WTC11 (cell line): ENCODE measurements at regions not wholly inside any gene's neighbourhood (a gene's known extent, or its start where the extent isn't known, plus 50 kb on each side); places are given as distances from the start of the nearest gene placed in this dataset.

Experiments
- ATAC-seq: fragments of 200-7000 bp; cut with Tn5 transposase; 2 replicates; pipeline ENCODE4 v1.10.0; 2021; ENCODE audit warnings: mild to moderate bottlenecking, moderate library complexity
- CTCF ChIA-PET: fragments of 300-600 bp; sonication (Branson Sonifier 250); formaldehyde crosslinking; loops from one replicate; lab custom pipeline; 2021; ENCODE audit warnings: antibody characterized with exemption; lab: Charles Lee
- POLR2A ChIA-PET: fragments of 350-600 bp; sonication (Branson Sonifier 250); formaldehyde crosslinking; loops from one replicate; lab custom pipeline; 2021; ENCODE audit warnings: antibody characterized with exemption; lab: Charles Lee
- DNase-seq: peaks from one replicate; pipeline ENCODE4 v3.0.0; 2021; ENCODE audit warnings: low spot score
- H3K27ac Mint-ChIP-seq: 2 replicates; pipeline ENCODE4 v1.8.0; 2021; ENCODE audit warnings: mixed read lengths
- H3K27me3 Mint-ChIP-seq: 2 replicates; pipeline ENCODE4 v1.8.0; 2021; ENCODE audit warnings: low read depth, mild to moderate bottlenecking, moderate library complexity, mixed read lengths
- H3K36me3 Mint-ChIP-seq: 2 replicates; pipeline ENCODE4 v1.8.0; 2021; ENCODE audit warnings: mixed read lengths
- H3K4me1 Mint-ChIP-seq: 2 replicates; pipeline ENCODE4 v1.8.0; 2022; ENCODE audit warnings: mixed read lengths
- H3K4me3 Mint-ChIP-seq: 2 replicates; pipeline ENCODE4 v1.8.0; 2021; ENCODE audit warnings: mild to moderate bottlenecking, moderate library complexity, mixed read lengths
- H3K9me3 Mint-ChIP-seq: 2 replicates; pipeline ENCODE4 v1.8.0; 2021; ENCODE audit warnings: mixed read lengths
- IRF2 ChIP-seq: sonication (generic); formaldehyde crosslinking; IDR thresholded peaks from 2 replicates; pipeline ENCODE4 v1.8.0; 2022; ENCODE audit warnings: low read depth, missing genetic modification reagents, borderline replicate concordance
- SMAD4 ChIP-seq: sonication (generic); formaldehyde crosslinking; IDR thresholded peaks from 2 replicates; pipeline ENCODE4 v1.8.0; 2022; ENCODE audit warnings: mild to moderate bottlenecking, missing genetic modification reagents
- ZNF317 ChIP-seq: sonication (generic); formaldehyde crosslinking; IDR thresholded peaks from 2 replicates; pipeline ENCODE4 v1.8.1; 2023; ENCODE audit warnings: low read depth, mild to moderate bottlenecking, moderate library complexity, missing genetic modification reagents, borderline replicate concordance
- TF ChIP-seq, protein P1 (sequence below): sonication (generic); formaldehyde crosslinking; conservative IDR thresholded peaks from 2 replicates; pipeline ENCODE4 v1.8.1; 2023; ENCODE audit warnings: mild to moderate bottlenecking, low read depth, missing genetic modification reagents, moderate library complexity
- TF ChIP-seq, protein P2 (sequence below): sonication (generic); formaldehyde crosslinking; IDR thresholded peaks from 2 replicates; pipeline ENCODE4 v1.8.1; 2023; ENCODE audit warnings: mild to moderate bottlenecking, missing genetic modification reagents
- TF ChIP-seq, protein P3 (sequence below): sonication (generic); formaldehyde crosslinking; IDR thresholded peaks from 2 replicates; pipeline ENCODE4 v1.8.1; 2023; ENCODE audit warnings: mild to moderate bottlenecking, missing genetic modification reagents, moderate library complexity
- TF ChIP-seq, protein P4 (sequence below): sonication (generic); formaldehyde crosslinking; IDR thresholded peaks from 2 replicates; pipeline ENCODE4 v1.8.0; 2022; ENCODE audit warnings: missing genetic modification reagents
- TF ChIP-seq, protein P5 (sequence below): fragments of 250-450 bp; sonication (Bioruptor Pico); conservative IDR thresholded peaks from 2 replicates; pipeline ENCODE4 v1.9.0; 2021; ENCODE audit warnings: mild to moderate bottlenecking

DNA sequence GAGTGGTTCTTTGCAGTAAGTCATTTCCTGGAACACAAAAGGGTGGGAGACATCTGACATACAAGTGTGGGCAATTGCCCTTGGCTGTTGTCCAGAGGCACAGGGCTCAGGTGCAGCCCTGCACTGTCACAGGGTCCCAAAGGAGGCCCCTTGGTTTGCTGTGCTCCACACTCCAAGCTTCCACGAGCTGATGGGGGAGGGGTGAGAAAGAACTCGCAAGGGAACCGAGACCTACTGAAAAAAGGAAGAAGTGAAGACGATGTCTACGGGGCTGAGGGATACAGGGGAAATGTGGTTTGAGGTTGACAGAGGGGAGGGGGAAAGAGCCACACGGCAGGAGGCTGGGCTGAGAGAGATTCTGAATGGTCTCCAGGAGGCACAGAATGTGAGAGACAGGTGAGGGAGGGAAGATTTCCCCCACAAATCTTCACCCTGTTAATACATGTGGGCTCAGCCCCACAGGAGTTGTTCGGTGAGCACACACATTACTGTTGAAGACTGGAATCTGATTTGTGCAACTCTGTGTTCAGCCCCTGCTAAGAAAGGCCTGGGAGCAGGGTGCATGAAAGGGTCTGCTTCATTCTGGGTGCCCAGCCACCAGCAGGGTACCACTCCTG lies 123.4 kb downstream of the LY86 start (continued):
- TF ChIP-seq, protein P1, sequence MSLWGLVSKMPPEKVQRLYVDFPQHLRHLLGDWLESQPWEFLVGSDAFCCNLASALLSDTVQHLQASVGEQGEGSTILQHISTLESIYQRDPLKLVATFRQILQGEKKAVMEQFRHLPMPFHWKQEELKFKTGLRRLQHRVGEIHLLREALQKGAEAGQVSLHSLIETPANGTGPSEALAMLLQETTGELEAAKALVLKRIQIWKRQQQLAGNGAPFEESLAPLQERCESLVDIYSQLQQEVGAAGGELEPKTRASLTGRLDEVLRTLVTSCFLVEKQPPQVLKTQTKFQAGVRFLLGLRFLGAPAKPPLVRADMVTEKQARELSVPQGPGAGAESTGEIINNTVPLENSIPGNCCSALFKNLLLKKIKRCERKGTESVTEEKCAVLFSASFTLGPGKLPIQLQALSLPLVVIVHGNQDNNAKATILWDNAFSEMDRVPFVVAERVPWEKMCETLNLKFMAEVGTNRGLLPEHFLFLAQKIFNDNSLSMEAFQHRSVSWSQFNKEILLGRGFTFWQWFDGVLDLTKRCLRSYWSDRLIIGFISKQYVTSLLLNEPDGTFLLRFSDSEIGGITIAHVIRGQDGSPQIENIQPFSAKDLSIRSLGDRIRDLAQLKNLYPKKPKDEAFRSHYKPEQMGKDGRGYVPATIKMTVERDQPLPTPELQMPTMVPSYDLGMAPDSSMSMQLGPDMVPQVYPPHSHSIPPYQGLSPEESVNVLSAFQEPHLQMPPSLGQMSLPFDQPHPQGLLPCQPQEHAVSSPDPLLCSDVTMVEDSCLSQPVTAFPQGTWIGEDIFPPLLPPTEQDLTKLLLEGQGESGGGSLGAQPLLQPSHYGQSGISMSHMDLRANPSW: no peak
- TF ChIP-seq SMAD4 (CRISPR knock-in tag): no peak
- TF ChIP-seq, all 79 proteins: peak for 0

DNA sequence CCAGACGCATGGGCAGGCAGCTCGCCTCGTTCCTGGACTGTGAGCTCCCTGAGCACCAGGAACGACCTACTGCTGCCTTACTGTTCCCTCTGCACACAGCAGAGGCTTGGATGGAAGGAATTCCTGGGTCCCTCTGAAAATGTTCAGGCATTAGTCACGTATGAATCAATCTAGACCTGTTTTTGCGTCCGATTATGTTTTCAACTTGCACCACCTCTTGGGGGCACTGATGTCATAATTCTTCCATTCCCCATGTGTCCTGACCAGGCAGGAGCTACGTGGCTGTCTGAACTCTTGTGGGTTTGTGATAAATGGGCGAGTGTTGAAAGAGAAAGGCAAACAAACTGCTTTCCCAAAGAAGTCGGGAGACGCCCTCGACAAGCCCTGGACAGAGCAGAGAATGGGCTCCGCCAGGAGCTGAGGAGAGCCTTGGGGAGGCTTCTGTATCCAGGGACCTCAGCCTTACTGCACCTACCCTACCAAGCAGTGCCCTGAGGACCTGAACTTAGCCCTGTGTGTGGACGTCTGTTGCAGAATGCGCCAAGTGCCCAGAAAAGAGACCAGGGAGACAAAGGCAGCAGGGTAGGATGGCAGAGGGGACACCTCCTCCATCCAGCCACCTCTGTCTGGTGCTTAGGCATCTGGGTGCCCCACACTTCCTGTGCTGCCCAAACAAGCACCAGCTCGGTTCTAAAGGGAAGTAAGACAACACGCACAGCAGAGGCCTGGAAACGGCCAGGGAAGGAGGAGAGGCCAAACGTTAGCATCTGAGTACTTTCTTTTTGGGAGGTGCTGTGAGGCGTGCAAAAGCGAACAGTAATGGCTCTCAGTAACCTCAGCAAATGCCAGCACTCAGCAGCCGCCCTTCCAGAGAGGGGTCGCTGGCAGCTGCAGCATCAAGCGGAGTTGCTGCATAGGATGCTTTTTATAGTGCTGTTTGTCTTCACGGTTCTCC lies 124.2 kb downstream of the LY86 start:
- Mint-ChIP-seq H3K4me1 (peaks cover 38% of the 10 kb centered on the region), H3K4me3 (no peak overlapping the region), H3K27ac (no peak overlapping the region), H3K36me3 (no peaks in the 10 kb centered on the region), H3K27me3 (no peaks in the 10 kb centered on the region; the same call in 1 of the 2 replicates), H3K9me3 (peaks cover 6% of the 10 kb centered on the region; the same call in 1 of the 2 replicates)
- DNase-seq: no peak
- ChIA-PET POLR2A (no interaction called here), CTCF (interaction anchor here (0.7 to 5.7 kb wide), 5 partner anchors 11 to 563 kb away, joined by 3 to 44 read pairs (median 3); no protein-coding TSS in a partner anchor)
- peak; percentile 48 for ATAC-seq
- TF ChIP-seq ZNF317 (CRISPR knock-in tag) (no peak), IRF2 (CRISPR knock-in tag) (no peak)
- TF ChIP-seq, protein P2, sequence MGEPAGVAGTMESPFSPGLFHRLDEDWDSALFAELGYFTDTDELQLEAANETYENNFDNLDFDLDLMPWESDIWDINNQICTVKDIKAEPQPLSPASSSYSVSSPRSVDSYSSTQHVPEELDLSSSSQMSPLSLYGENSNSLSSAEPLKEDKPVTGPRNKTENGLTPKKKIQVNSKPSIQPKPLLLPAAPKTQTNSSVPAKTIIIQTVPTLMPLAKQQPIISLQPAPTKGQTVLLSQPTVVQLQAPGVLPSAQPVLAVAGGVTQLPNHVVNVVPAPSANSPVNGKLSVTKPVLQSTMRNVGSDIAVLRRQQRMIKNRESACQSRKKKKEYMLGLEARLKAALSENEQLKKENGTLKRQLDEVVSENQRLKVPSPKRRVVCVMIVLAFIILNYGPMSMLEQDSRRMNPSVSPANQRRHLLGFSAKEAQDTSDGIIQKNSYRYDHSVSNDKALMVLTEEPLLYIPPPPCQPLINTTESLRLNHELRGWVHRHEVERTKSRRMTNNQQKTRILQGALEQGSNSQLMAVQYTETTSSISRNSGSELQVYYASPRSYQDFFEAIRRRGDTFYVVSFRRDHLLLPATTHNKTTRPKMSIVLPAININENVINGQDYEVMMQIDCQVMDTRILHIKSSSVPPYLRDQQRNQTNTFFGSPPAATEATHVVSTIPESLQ (CRISPR knock-in tag): no peak
- TF ChIP-seq, protein P3, sequence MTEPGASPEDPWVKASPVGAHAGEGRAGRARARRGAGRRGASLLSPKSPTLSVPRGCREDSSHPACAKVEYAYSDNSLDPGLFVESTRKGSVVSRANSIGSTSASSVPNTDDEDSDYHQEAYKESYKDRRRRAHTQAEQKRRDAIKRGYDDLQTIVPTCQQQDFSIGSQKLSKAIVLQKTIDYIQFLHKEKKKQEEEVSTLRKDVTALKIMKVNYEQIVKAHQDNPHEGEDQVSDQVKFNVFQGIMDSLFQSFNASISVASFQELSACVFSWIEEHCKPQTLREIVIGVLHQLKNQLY (CRISPR knock-in tag): no peak
- TF ChIP-seq, protein P4, sequence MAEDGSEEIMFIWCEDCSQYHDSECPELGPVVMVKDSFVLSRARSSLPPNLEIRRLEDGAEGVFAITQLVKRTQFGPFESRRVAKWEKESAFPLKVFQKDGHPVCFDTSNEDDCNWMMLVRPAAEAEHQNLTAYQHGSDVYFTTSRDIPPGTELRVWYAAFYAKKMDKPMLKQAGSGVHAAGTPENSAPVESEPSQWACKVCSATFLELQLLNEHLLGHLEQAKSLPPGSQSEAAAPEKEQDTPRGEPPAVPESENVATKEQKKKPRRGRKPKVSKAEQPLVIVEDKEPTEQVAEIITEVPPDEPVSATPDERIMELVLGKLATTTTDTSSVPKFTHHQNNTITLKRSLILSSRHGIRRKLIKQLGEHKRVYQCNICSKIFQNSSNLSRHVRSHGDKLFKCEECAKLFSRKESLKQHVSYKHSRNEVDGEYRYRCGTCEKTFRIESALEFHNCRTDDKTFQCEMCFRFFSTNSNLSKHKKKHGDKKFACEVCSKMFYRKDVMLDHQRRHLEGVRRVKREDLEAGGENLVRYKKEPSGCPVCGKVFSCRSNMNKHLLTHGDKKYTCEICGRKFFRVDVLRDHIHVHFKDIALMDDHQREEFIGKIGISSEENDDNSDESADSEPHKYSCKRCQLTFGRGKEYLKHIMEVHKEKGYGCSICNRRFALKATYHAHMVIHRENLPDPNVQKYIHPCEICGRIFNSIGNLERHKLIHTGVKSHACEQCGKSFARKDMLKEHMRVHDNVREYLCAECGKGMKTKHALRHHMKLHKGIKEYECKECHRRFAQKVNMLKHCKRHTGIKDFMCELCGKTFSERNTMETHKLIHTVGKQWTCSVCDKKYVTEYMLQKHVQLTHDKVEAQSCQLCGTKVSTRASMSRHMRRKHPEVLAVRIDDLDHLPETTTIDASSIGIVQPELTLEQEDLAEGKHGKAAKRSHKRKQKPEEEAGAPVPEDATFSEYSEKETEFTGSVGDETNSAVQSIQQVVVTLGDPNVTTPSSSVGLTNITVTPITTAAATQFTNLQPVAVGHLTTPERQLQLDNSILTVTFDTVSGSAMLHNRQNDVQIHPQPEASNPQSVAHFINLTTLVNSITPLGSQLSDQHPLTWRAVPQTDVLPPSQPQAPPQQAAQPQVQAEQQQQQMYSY (CRISPR knock-in tag): no peak
- TF ChIP-seq, protein P5, sequence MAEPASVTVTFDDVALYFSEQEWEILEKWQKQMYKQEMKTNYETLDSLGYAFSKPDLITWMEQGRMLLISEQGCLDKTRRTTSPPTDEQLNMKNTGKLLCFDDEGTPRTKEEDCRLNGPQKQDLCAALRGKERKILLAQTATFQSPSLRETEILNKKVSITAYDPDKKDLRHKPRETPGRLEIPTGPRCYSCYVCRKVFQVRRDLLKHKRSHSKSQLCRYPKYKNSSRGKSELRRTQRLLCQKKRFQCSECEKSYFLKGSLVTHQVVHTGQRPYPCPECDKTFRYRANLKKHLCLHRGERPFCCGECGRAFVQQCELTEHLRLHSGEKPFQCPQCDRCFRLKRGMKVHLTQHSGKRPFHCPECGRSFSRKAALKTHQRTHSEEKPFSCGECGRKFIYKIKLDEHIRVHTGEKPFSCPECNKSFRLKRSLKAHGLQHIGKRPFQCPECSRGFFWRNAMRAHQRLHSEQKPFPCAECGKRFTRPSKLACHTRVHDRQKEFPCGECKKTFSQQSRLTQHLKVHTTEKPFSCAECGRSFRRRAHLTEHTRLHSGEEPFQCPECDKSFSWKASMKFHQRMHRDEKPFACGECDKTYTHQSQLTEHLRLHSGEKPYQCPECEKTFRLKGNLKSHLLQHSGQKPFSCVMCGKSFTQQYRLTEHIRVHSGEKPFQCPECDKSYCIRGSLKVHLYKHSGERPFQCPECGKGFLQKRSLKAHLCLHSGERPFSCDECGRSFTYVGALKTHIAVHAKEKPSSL (CRISPR knock-in tag): no peak
